GM19452 (cell line): ENCODE measurements at regions not wholly inside any gene's neighbourhood (a gene's known extent, or its start where the extent isn't known, plus 50 kb on each side); places are given as distances from the start of the nearest gene placed in this dataset.
"Not testable (repeated sequence)": the region's sequence is repeated elsewhere in the genome, so short reads cannot be mapped to it uniquely, and the experiment has no call there.

ENCODE experiments used
- ATAC-seq: cut with Tn5 transposase; IDR thresholded peaks from one replicate; pipeline ENCODE4 v1.9.1; 2021; ENCODE audit not compliant: unreplicated experiment

DNA sequence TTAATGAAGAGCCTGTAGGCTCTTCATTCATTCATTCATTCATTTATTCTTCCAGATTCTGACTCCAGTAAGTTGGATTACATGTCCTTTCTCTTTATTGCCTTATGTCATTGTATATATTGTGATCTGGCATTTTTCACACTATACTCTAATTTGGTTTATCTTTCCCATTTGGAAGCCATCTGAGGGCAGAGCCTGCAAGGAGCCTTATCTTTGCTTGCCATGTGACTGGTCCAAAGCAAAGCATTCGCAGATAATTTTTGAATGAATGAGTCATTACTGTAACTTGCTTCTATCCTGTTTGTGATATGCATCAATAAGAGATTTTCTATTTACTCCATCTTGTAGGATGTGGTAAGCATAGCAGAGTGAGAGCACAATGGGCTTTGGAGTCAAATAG is 108.4 kb upstream of the DAB1 start:
- ATAC-seq: no peak

DNA sequence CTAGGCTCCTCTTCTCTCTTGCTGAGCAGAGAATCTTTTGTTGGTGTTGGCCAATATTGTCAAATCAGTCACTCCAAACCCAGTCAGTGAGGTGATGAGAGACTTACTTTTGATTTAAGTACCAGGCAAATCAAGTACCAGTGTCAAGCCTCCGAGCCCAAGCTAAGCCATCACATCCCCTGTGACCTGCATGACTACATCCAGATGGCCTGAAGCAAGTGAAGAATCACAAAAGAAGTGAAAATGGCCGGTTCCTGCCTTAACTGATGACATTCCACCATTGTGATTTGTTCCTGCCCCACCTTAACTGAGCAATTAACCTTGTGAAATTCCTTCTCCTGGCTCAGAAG is 107.0 kb upstream of the DAB1 start:
- not testable (repeated sequence) for ATAC-seq

DNA sequence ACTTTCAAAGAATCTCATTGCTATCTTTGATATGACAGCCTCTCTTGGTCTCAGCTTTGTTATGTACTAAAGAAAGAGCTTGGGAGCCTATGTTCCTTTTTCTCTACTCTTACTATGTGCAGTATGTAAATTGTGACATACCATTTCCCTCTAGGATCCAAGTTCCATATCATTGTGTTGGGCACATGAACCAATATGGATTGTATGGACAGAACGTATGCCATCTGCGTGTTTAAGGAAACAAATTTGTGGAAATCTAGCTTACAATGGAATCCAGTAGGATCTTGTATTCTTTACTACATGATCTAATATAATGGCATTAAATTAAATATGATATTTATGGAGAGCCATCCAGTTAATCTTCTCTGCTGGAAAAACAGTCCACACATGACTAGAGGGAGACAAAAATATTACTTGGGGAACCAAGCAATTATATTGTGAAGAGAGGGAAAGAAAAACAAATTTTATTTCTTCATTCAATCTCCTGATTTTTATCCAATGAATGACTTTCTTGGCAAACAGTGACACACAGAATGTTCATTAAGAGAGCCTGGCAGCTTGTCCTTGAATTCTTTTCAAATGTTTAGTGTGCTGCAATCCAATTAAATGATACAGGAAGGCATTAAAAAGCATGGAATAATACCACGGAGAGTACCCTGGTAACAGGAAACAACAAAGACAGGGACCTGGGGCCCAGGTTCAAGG is 106.5 kb upstream of the DAB1 start:
- ATAC-seq: no peak

DNA sequence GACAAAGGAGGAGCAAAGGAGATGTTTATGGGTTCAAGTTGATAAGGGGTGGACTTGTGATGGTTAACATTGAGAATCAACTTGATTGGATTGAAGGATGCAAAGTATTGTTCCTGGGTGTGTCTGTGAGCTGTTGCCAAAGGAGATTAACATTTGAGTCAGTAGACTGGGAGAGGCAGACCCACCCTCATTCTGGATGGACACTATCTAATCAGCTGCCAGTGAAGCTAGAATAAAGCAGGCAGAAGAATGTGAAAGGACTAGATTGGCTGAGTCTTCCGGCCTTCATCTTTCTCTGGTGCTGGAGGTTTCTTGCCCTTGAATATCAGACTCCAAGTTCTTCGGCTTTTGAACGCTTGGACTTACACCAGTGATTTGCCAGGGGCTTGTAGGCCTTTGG is 98.7 kb upstream of the DAB1 start:
- no peak for ATAC-seq

DNA sequence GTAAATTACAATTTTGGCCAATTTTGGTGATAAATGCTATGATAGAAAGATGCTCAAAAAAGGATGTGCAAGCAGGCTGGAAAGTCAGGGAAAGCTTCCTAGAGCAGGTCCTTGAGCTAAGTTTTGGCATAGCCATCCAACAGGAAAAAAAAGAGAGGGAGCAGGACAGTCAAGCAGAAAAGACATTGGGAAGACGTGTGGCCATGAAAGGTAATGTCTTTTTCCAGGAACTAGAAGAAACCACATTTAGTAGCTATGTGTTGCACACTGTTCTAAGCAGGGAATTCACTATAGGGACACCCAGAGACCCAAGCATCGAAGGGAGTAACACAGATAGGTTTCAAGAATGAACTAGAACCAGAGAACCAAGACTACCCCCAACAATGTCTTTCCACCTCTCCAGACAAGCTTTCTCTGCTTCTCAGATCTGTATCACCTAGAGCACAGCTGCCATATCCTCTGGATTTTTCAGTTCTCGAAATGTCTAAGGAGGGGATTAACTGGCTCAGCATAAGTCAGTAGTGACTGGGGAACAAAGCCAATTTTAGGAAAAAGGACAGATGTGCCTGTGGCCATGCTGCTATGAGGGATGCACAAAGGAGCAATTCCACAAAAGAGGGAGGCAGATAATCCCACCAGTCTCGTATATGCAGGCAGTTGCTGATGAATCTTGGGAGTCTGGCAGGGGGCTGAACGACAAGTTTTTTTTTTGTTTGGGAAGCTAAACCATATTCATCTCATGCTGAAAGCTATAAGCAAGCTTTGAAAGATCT is 97.1 kb upstream of the DAB1 start:
- ATAC-seq: no peak

DNA sequence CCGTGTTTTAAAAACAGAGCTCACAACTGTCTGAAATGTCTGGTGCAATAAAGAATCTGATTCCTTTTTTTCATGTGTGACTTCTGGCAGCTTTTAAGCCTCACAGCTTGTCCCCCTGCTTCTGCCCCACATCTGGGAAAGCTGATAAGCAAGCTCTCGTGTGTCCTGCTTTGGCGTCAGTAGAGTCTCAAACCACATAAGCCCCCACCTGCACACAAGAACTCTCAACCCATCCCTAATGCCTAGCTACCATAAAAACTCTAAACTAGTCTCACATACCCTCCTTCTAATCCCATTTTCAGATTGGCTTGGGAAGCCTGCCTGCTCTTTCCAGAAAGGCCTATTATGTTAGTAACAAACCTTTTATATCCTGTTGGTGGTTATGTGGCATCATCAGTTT is 94.6 kb upstream of the DAB1 start:
- no peak for ATAC-seq

DNA sequence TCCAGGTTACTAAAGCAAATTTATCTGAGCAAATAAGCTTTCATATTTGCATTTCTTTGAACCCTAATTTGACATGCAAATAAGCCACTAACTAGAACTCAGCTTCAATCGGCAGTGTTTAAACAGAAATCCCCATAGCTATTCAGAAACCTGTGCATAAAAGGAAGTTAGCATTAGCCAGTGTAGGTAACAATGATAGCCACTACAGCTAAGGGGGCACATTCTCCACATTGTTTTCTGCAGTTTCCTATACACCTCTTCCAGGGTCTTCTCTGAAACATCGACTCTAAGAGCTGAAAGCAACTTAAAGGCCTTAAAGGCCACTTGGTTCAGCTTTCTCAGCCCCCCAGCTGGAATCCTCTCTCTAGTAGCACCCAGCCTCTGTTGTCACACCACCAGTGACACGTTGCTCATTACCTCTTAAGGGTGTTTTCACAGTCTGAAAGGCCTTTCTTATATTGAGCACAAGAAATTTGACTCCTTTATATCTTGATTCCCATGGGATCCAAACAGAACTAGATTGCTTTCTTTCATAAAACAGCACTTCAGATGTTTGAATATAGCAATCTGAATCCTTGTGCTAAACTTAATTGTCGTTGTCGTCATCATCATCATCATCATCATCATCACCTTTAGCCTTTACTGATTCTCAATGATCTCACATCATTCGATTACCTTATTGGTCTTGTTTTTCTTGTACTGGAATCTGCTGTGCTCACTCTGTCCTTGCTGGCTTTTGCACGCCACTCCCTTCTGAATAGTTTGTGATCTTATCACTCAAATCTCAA is 93.9 kb upstream of the DAB1 start:
- no peak for ATAC-seq

DNA sequence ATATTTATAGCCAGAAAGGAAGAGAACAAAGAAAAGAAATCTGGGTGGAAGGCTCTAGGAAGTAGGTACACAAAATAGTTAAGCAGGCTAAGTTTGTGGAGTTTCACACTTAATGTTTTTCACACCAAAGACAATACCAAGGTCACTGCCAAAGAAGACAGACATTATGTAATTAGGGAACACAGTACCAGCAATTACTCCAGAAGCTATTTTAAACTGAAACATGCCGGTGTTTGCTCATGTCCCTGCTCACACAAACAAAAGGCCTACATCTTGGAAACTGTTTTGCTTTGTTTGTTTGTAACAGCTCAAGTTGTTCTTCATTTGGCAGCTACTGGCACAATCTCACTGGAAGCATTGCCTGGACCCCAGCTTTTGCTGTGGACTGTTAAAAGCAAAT is 88.5 kb upstream of the DAB1 start:
- ATAC-seq: no peak

DNA sequence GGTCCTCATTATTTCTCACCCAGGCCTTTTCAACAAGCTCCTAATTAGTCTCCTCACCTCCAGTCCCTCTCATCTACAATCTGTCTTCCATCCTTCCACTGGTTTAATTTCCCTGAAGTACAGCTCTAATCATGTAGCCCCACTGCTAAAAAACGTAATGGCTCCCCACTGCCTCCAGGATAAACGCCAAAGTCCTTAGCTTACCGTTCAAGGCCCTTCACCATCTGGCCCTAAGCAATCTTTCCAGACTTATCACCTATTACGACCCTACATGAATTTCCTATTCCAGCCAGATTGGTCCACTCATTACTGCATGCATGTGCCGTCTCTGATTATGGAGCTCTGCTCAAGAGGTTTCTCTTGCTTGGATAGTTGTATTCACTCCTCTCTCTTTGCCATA is 83.1 kb upstream of the DAB1 start:
- ATAC-seq: no peak

DNA sequence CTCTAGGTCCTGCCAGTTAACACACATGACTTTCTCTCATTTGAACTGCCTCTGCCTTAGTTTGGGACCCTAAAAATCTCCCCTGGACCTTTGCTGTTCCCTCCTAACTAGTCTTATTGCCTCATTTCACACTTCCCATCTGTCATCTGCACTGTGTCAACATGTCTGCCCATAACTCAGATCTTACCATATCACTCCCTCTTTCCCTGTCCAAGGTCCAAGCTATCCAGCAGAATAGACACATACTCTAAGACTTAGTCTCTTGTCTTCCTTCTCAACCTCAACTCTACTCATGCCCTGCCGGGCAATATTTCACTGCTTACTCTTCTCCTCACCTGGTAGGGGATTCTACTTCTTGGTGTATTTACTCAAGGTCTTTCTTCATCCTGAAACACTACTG is 79.5 kb upstream of the DAB1 start:
- ATAC-seq: no peak

DNA sequence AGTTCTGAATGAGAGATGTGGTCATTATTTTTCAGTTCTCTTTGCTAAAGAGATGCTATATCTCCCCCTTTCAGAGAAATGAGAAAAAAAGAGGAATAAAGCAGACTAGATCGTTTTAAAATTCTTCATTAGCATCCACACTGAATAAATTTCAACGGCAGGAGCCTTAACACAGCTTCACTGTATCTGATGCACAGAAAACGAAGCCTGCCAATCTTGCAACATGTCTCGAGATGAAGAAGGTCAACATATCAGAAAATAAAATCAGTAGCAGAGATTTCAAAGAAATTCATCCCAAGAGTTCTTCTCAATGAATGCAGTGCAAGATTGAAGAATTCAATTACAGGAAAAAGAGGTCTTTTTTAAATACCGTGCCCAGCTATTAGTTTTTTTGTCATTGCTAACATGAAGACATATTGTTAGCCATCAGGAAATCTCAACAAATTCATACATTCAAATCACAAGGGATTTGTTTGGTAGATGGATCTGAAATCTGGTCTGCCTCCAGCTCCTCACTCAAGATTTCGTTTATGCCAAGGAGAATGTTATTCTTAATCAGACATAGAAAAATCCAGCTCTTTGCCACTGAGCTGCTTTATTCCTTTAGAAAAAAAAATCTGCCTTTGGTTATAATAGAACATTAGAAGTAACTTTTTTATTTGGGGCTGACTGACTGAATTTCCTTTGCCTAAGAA is 76.4 kb upstream of the DAB1 start:
- no peak for ATAC-seq

DNA sequence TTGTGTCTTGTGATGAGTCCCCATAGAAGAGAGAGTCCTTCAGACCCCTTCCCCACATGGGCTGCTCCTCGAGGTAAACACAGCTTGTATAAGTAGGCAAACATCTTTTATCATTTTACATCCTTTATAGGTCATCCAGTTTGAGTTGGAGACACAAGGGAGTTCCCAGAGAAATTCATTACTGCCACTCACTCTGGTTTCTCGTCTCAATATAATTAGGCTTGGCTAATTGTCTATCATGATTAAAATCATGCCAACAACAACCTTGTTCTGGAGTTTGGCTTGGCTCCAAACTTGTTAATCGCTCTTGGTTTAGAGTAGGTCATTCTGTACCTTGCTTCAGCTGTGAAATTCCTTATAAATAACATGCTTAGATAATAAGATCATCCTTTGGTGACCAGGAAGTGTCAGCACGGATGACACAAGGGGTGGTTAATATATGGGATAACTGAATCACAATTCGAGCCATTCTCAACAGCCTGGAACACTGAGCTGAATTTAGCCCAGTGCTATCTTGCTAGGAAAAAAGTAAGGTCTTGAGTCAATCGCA is 70.7 kb upstream of the DAB1 start:
- no peak for ATAC-seq

DNA sequence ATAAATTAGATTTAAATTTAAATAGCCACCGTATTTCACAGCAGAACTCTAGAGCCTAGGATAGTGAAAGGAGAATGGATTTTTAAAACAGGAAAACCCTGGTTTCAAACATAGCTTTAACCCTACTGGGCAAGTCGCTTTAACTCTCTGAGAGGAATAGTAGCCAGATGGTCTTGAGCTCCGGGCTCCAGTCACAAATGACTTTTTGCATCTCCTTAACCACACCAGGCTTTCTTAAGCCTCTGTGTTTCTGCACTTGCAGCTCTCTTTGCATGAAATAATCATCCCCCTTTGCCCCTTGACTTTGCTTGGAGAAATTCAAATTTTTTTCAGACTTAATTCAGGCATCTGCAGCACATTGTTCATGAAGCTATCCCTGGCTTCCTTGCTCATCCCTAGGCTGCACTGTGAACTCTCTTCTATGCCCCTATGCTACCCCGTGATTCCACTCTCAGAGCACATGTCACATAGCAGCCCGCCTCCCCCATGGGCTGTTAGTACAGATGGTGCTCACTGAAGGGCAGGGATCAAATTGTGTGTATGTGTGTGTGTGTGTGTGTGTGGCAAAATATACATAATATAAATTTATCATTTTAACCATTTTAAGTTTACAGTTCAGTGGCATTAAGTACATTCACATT is 68.8 kb upstream of the DAB1 start:
- ATAC-seq: no peak

DNA sequence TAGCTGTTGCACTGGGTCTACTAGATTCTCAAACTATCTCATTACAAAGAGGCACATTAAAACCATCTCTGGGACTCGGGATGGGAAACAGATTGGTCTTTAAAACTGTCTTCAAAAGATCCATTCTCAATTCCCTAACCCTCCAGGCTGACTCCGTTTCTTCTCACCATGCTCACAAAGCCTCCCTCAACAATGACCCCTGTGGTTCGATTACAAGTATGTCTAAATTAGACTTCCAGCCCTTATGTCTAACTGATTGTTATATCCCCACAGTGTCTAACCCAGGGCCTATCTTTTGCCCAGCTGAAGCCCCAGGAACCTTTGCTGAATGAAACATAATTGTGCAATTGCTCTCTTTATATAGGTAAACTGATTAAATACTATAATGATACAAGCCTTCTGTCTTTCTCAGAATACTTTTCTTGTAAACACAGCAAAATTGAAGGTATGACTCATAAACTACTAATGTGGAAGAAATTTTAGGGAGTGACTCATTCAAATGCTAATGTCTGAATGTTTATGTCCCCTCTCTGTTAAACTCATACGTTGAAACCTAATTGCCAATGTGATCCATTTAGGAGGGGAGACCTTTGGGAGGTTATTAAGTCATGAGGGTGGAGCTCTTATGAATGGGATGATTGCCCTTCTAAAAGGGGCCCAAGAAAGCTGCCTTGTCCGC is 65.6 kb upstream of the DAB1 start:
- ATAC-seq: no peak

DNA sequence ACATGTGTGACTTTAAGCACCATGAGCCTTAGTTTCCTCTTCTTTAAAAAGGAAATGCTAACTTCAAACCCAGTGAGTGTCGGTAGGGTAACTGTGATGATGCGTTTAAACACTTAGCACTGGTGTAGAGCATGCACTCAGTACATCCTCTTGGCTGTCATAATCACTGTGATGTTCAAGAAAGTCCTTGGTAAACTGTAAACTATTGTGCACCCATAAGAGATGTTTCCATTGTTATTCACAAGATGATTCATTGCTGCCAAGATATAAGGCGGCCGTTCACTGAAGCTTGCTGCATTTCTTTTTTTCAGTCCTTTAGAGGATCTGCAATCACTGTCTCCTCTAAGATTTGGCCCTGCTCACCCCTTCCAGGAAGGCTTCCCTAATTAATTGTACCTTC is 61.8 kb upstream of the DAB1 start:
- ATAC-seq: no peak

DNA sequence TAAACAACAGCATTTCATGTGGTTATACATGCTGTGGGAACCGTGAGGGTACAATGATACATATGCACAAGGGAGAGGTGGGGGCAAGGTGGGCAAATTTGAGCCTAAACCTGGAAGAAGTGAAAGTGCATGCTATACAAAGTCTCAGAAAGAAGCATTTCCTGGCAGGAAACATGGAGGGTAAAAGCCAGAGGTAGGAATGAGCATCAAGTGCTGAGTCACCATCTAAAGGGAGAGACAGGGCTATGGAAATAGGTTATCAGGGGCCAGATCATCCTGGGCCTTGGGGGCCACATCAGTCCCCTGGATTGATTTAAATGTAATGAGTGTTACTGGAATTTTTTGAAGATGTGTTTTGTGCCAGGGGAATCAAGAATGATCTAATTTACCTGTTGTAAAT is 60.1 kb upstream of the DAB1 start:
- no peak for ATAC-seq

DNA sequence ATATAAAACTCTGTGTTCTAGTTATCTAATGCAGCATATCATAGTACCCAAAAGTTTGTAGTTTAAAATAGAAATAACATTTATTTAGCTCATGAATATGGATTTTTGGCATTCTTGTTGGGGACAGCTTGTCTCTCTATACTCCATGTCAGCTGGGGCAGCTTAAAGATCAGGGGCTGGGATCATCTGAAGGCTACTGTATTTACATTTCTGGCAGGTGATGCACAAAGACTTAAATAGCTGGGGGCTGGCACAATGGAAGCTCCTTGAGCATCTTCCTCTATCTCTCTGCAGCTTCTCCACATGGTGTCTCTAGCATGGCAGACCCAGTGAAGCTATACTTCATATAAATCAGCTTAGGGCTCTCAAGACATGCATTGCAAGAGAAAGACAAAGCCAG is 55.6 kb upstream of the DAB1 start:
- no peak for ATAC-seq

DNA sequence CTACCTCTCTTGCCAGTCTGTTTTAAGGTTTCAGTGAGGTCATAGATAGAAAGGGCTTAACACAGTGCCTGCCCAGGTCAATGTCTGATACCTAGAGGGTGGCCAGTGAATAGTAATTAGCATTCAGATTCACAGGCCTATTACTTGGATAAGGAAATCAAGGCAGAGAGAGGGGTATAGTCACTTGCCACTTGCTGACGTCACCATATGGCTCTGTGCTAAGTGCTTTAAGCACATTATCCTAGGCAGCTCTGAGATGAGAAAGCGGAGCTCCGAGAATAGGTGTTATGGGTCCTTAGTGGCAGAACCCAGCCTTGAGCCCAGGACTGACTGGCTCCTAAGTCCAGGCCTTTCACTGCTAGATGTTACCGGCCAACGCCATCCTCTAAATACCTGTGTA is 51.5 kb upstream of the DAB1 start:
- no peak for ATAC-seq

DNA sequence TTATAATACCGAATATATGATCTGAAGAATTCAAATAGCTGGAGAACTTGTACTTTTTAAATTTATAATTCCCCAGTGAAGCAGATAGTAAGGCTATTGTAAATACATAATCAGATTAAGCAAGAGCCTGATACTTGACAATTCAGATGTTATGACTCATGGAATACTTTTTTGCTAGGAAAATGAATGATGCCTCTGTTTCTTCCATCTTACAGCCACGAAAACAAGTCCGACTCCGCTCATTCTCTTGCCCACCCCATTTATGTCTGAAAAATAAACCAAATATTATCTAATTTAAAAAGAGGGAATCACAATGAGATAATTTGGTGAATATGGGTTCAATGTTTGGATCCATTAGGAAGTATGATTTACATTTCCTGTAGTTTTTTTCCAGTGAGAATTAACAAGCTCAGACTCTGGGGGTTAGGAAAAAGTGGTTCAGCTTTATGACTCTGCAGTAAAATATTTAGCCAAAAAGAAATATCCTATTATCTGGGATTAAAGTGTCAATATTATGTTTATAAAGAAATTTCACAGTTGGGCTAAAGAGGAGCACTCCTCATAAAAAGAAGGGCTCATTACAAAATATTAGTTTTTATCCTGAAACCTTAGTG is 50.4 kb upstream of the DAB1 start:
- no peak for ATAC-seq
